Tibial artery (tissue), 4 donors: ENCODE measurements at regions not wholly inside any gene's neighbourhood (a gene's known extent, or its start where the extent isn't known, plus 50 kb on each side); places are given as distances from the start of the nearest gene placed in this dataset.

Experiments
- DNase-seq, 2 donors: peaks; one replicate each; pipeline ENCODE4 v3.0.0-alpha.2; 2019
- H3K27ac ChIP-seq, 2 donors: fragments of 200-600 bp; sonication (generic) in 1 of 2; 1 replicate in 1 of 2; 2 replicates in 1 of 2; pipeline ENCODE4 v1.5.1; 2018 to 2019; ENCODE audit warnings: mild to moderate bottlenecking in 1 of 2
- H3K27me3 ChIP-seq, 2 donors: fragments of 200-600 bp; sonication (generic) in 1 of 2; one replicate each; pipeline versions ENCODE4 v1.5.1 to v1.6.0; 2016 to 2019
- H3K36me3 ChIP-seq, 3 donors: fragments of 200-600 bp; sonication (generic) in 2 of 3; one replicate each; pipeline ENCODE4 v1.5.1; 2016 to 2019; ENCODE audit warnings: mild to moderate bottlenecking in 2 of 3
- H3K4me1 ChIP-seq, 4 donors: fragments of 200-600 bp; sonication (generic) in 2 of 4; 1 replicate in 3 of 4; 2 replicates in 1 of 4; pipeline ENCODE4 v1.5.1; 2016 to 2019
- H3K4me3 ChIP-seq, 2 donors: fragments of 200-600 bp; sonication (generic) in 1 of 2; 1 replicate in 1 of 2; 2 replicates in 1 of 2; pipeline ENCODE4 v1.5.1; 2018 to 2019; ENCODE audit warnings: mild to moderate bottlenecking in 2 of 2
- H3K9me3 ChIP-seq, 3 donors: fragments of 200-600 bp; sonication (generic) in 1 of 3; one replicate each; pipeline ENCODE4 v1.5.1; 2016 to 2019
- CTCF ChIP-seq, 2 experiments: fragments of 200-600 bp in 1 of 2; fragments of 450-650 bp in 1 of 2; IDR thresholded peaks; one replicate each; pipeline ENCODE4 v1.5.1; 2017 to 2019; ENCODE audit warnings: antibody characterized with exemption in 2 of 2, mild to moderate bottlenecking in 1 of 2, moderate library complexity in 1 of 2
- intact Hi-C: fragments of 100-400 bp; cut with DNase I; formaldehyde crosslinking; loops from one replicate; pipeline ENCODE4 v1.15.0; 2023; ENCODE audit warnings: low total_unique reads

- no peak for DNase-seq
- intact Hi-C loops: no loop called here
- Histone ChIP-seq H3K4me3 (no peak overlapping the region), H3K27ac (no peak overlapping the region), H3K27me3 (no peaks in the 10 kb centered on the region), H3K9me3 (no peaks in the 10 kb centered on the region), H3K4me1 (no peaks in the 10 kb centered on the region), H3K36me3 (no peaks in the 10 kb centered on the region)
- no peak for TF ChIP-seq CTCF (IDR thresholded peaks at IDR 0.05)
Measured at GRCh38 chr3:25293736-25294135, 134.3 kb upstream of the RARB start.

GRCh38 chr3:25294169-25294805 lies 133.8 kb upstream of the RARB start:
- no peak overlapping the region for H3K27ac ChIP-seq
- H3K9me3 ChIP-seq: no peaks in the 10 kb centered on the region
- no peaks in the 10 kb centered on the region for H3K4me1 ChIP-seq
- no peak for DNase-seq
- intact Hi-C loops: no loop called here
- no peak for TF ChIP-seq CTCF (IDR thresholded peaks at IDR 0.05)
- no peaks in the 10 kb centered on the region for H3K27me3 ChIP-seq
- no peaks in the 10 kb centered on the region for H3K36me3 ChIP-seq
- no peak overlapping the region for H3K4me3 ChIP-seq

GRCh38 chr3:25297667-25298585 lies 130.1 kb upstream of the RARB start:
- Histone ChIP-seq H3K27me3 (no peaks in the 10 kb centered on the region), H3K4me3 (no peak overlapping the region), H3K9me3 (no peaks in the 10 kb centered on the region), H3K36me3 (no peaks in the 10 kb centered on the region), H3K27ac (no peak overlapping the region), H3K4me1 (no peaks in the 10 kb centered on the region)
- no peak for DNase-seq
- intact Hi-C loops: no loop called here
- TF ChIP-seq CTCF (IDR thresholded peaks at IDR 0.05): no peak

GRCh38 chr3:25300141-25300540 lies 127.9 kb upstream of the RARB start:
- H3K27ac ChIP-seq: no peak overlapping the region
- intact Hi-C loops: no loop called here
- H3K27me3 ChIP-seq: no peaks in the 10 kb centered on the region
- DNase-seq: no peak
- H3K36me3 ChIP-seq: no peaks in the 10 kb centered on the region
- H3K9me3 ChIP-seq: no peaks in the 10 kb centered on the region
- no peak for TF ChIP-seq CTCF (IDR thresholded peaks at IDR 0.05)
- no peak overlapping the region for H3K4me3 ChIP-seq
- H3K4me1 ChIP-seq: no peaks in the 10 kb centered on the region

GRCh38 chr3:25304916-25305315 lies 123.1 kb upstream of the RARB start:
- DNase-seq: no peak
- H3K27ac ChIP-seq: no peak overlapping the region
- H3K9me3 ChIP-seq: no peaks in the 10 kb centered on the region
- H3K4me1 ChIP-seq: no peaks in the 10 kb centered on the region
- intact Hi-C loops: no loop called here
- H3K36me3 ChIP-seq: no peaks in the 10 kb centered on the region
- no peak overlapping the region for H3K4me3 ChIP-seq
- H3K27me3 ChIP-seq: no peaks in the 10 kb centered on the region
- TF ChIP-seq CTCF (IDR thresholded peaks at IDR 0.05): no peak
